ENCODE measurements at regions not wholly inside any gene's neighbourhood (a gene's known extent, or its start where the extent isn't known, plus 50 kb on each side); places are given as distances from the start of the nearest gene placed in this dataset.

DNA sequence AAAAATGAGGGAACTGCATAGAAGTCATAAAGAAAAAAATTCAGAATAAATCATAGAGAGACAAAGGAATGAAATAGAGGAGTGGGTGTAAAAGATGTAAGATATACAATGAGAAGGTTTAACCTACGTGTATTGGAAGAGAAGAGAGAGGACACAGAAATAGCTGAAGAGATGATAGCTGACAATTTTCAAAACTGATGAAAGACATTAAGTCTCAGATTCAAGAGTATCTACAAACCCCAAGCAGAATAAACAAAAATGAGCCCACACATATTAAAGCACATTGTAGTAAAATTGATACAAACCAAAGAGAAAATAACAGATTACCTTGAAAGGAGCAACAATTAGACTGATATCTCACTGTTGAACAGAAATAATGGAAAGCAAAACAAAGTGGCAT is 107.9 kb upstream of the PRNP start:
- TF ChIP-seq PATZ1 (CRISPR knock-in tag; IDR thresholded peaks at IDR 0.05; ENCODE audit: borderline replicate concordance) (no peak), PPARA (CRISPR knock-in tag; IDR thresholded peaks at IDR 0.05; ENCODE audit: borderline replicate concordance) (no peak), OSR1 (CRISPR knock-in tag; IDR thresholded peaks at IDR 0.05) (no peak), ZNF565 (CRISPR knock-in tag; conservative IDR thresholded peaks at IDR 0.05; ENCODE audit: low read depth) (no peak)
